ENCODE measurements at regions not wholly inside any gene's neighbourhood (a gene's known extent, or its start where the extent isn't known, plus 50 kb on each side); places are given as distances from the start of the nearest gene placed in this dataset.

DNA sequence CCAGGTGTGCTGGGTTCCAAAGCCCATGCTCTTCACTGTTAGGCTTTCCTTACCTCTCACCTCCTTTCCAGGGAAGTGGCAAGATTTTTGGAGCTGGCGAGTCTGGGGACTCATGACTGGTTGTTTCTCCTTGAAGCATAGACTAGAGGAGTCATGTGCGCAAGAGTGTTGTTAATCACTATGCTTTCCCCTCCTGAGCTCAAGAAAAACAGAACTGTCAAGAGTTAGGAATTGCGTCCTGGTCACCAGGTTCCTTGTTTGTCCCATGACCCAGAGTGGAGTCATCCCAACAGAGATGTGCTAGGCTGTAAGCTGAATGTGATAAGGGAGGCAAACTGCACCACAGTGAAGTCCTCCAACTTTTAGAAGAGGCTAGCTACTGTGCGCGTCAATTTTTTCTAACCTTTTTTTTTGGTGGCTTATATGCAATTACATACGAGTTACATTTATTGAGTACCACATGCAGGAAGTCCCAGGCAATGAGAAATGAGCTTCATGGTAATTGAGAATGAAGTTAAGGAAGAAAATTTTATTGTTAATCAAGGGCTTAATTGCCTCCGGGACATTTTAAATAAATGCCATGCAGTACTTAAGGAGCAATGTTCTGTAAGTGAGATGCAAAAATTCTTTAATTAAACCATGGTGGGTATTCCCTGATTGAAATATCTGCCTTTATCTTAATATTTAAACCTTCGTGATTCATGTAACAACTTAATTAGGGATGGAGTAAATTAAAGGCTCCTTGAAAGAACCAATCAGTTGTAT, 233.9 kb downstream of the ZIC5 start:
- no peak overlapping the region for H3K4me3 ChIP-seq (ENCODE audit: low read depth, low read length)
- in situ Hi-C loops (cut with HindIII; ENCODE audit: low sequenced_read_pairs) = no loop called here
- no peak for DNase-seq (ENCODE audit: low read depth, low spot score)
- TF ChIP-seq, protein P1, sequence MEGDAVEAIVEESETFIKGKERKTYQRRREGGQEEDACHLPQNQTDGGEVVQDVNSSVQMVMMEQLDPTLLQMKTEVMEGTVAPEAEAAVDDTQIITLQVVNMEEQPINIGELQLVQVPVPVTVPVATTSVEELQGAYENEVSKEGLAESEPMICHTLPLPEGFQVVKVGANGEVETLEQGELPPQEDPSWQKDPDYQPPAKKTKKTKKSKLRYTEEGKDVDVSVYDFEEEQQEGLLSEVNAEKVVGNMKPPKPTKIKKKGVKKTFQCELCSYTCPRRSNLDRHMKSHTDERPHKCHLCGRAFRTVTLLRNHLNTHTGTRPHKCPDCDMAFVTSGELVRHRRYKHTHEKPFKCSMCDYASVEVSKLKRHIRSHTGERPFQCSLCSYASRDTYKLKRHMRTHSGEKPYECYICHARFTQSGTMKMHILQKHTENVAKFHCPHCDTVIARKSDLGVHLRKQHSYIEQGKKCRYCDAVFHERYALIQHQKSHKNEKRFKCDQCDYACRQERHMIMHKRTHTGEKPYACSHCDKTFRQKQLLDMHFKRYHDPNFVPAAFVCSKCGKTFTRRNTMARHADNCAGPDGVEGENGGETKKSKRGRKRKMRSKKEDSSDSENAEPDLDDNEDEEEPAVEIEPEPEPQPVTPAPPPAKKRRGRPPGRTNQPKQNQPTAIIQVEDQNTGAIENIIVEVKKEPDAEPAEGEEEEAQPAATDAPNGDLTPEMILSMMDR (IDR thresholded peaks at IDR 0.05; ENCODE audit: low read depth, low read length) = no peak

DNA sequence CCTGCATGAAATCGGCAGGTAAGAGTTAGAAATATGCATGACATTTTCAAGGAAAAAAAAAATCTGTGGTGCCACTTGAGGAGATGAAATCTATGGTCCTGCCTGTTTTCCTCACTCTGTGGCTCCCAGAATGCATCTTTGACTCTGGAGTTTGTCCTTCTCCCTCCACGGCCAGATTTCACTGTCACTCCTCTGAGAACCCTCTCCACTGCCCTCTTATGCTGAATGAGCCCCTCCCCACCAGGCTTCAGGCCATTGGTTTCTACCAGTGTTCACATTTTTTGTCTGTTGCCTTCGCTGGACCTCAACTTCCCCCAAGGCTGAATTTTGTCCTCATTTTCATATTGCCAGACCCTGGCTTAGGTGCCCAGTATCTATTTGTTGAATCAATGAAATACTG, 235.0 kb downstream of the ZIC5 start:
- in situ Hi-C loops (cut with HindIII; ENCODE audit: low sequenced_read_pairs) = no loop called here
- DNase-seq (ENCODE audit: low read depth, low spot score) = no peak
- no peak overlapping the region for H3K4me3 ChIP-seq (ENCODE audit: low read depth, low read length)
- TF ChIP-seq, protein P1 (IDR thresholded peaks at IDR 0.05; ENCODE audit: low read depth, low read length) = no peak

DNA sequence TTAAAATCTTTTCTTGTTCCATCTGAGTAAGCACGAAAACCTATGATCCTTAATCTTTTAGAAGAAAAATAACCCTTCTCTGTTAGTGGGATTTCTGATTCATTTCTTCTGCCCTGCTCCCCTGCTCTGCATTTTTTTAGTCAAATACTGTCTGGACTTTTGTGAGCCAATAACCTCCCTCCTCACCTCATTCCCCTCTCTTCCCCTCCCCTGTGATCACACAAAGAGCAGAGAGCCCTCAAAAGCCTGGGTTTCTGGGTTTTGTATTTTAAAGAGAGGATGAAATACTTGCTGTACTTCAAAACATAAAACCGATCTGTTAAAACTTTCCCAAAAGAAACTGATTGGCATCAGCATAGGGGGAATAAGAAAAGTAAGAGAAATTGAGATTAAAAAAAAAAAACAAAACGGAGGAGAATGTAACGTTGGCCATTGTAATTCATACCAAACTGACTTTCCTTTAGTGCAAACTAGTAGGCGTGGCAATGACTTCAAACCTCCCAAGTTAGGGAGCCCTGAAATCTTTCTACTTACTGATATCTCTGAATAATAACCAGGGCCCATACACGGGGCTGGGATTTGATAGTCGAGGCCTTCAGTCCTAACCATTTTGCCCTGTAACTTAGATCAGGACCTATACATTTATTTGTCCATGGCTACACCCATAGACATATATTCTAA, 232.9 kb downstream of the TM9SF2 start:
- TF ChIP-seq, protein P1 (IDR thresholded peaks at IDR 0.05; ENCODE audit: low read depth, low read length) = no peak
- in situ Hi-C loops (cut with HindIII; ENCODE audit: low sequenced_read_pairs) = no loop called here
- H3K4me3 ChIP-seq (ENCODE audit: low read depth, low read length) = no peak overlapping the region
- DNase-seq (ENCODE audit: low read depth, low spot score) = no peak

DNA sequence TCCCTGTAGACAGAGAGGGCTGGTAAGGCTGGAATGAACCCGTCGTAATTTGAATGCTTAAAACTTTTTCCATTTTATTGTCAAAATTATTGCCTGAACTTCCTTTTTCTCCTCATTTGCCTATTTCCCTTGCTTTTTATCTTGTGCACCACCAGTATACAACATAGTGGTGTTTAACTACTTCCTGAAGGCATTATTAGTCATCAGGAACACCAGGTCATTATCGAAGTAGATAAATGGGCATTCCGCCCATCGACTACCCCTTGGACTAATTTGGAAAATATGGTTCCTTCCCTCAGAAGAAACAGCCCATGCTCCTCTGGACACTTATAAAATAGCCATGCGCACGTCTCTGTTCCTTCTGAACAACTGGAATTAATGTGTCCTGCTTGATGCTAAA, 232.1 kb downstream of the TM9SF2 start:
- no peak overlapping the region for H3K4me3 ChIP-seq (ENCODE audit: low read depth, low read length)
- TF ChIP-seq, protein P1 (IDR thresholded peaks at IDR 0.05; ENCODE audit: low read depth, low read length) = no peak
- DNase-seq (ENCODE audit: low read depth, low spot score) = no peak
- in situ Hi-C loops (cut with HindIII; ENCODE audit: low sequenced_read_pairs) = no loop called here

DNA sequence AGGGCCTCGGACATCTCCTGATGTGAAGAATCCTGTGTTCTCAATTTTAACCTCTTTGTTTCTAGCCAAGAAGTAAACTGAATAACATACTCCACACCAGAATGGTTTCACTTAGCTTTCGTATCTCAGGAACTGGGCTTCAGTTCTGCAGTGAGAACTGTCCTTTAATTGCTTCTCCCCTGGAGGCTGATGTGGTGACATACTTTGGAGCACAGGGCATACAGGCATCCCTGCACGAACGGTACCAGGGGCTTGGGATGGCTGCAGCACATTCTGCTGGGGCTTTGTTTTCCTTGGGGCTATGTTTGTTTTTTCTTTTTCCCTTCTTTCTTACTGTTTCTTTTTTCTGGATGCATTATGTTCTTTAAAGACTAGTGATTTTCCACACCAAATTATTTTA, 230.5 kb downstream of the TM9SF2 start:
- in situ Hi-C loops (cut with HindIII; ENCODE audit: low sequenced_read_pairs) = no loop called here
- H3K4me3 ChIP-seq (ENCODE audit: low read depth, low read length) = no peak overlapping the region
- no peak for DNase-seq (ENCODE audit: low read depth, low spot score)
- TF ChIP-seq, protein P1 (IDR thresholded peaks at IDR 0.05; ENCODE audit: low read depth, low read length) = no peak

DNA sequence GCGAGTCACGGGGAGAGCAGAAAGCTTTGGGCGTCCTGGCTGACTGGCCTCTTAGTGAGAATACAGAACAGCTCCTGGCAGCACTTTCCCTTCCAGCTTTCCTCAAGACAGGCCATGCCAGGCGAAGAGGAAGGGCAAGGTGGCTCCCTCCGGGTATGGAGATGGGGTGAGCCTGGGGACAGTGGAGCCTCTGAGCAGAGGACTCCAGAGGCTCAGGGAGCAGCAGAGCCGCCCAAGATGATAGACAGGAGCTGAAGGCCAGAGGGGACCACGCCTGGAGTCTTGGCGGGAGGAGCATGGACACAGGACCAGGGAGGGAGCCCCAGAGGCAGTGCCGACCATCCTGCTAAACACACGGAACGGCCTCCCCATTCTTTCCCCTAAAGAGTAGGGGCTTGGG, 229.1 kb downstream of the TM9SF2 start:
- TF ChIP-seq, protein P1 (IDR thresholded peaks at IDR 0.05; ENCODE audit: low read depth, low read length) = no peak
- in situ Hi-C loops (cut with HindIII; ENCODE audit: low sequenced_read_pairs) = no loop called here
- no peak overlapping the region for H3K4me3 ChIP-seq (ENCODE audit: low read depth, low read length)
- DNase-seq (ENCODE audit: low read depth, low spot score) = no peak
